ENCODE measurements at regions not wholly inside any gene's neighbourhood (a gene's known extent, or its start where the extent isn't known, plus 50 kb on each side); places are given as distances from the start of the nearest gene placed in this dataset.
A peak's percentile ranks its signal among the peaks of the same experiment; 100 is the strongest.

DNA sequence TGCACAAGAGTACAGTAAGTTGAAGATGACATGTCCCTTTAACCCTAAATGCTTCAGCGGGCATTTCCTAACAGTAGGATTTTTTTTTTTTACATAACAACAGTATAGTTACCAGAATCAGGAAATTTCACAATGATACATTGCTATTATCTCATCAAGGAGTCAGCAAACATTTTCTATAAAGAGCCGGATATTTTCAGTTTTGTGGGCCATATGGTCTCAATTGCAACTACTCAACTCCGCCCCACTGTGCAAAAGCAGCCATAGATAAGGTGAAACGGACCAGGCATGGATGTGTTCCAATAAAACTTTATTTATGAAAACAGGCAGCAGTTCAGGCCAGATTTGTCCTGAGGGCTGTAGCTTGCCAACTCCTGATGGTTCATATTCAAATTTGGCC, 130.6 kb downstream of the SMAD6 start:
- no peak overlapping the region for H3K4me3 Mint-ChIP-seq

DNA sequence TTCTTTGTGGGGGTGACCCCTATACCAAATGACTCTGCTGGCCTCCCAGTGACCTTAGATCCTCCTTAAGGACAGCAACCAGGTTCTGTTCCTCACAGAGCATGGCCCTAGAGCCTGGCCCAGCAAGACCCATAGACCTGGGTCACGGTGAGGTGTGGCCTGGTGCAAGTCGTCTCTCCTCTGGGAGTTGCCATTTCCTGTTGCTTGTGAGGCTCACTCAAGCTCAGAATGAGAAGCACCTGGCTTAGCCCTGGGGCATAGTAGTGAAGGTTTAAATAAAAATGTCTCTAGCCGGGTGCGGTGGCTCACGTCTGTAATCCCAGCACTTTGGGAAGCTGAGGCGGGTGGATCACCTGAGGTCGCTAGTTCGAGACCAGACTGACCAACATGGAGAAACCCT, 131.3 kb downstream of the SMAD6 start:
- ATAC-seq (no peak), DNase-seq (no peak)
- H3K9me3 Mint-ChIP-seq, result no peaks in the 10 kb centered on the region
- no peak overlapping the region for H3K27ac Mint-ChIP-seq
- H3K4me3 Mint-ChIP-seq, result no peak overlapping the region
- peaks cover 0 to 24% (median 0%) of the 10 kb centered on the region in 4 donors for H3K4me1 Mint-ChIP-seq
- H3K36me3 Mint-ChIP-seq, result no peaks in the 10 kb centered on the region
- H3K27me3 Mint-ChIP-seq, result peaks cover 3 to 10% (median 5%) of the 10 kb centered on the region in 5 donors
- POLR2A ChIA-PET, result no interaction called here

More for the DNA sequence above, 130.6 kb downstream of the SMAD6 start:
- ATAC-seq, result no peak
- no peaks in the 10 kb centered on the region for H3K36me3 Mint-ChIP-seq
- H3K9me3 Mint-ChIP-seq, result no peaks in the 10 kb centered on the region
- H3K27ac Mint-ChIP-seq, result no peak overlapping the region
- no peak for DNase-seq
- POLR2A ChIA-PET, result no interaction called here
- peaks cover 0 to 24% (median 0%) of the 10 kb centered on the region in 4 donors for H3K4me1 Mint-ChIP-seq
- H3K27me3 Mint-ChIP-seq, result peaks cover 3 to 10% (median 5%) of the 10 kb centered on the region in 5 donors

GRCh38 chr15:66833803-66834202, 131.8 kb downstream of the SMAD6 start:
- H3K4me3 Mint-ChIP-seq, result no peak overlapping the region

GRCh38 chr15:66834881-66835878, 133.1 kb downstream of the SMAD6 start:
- H3K36me3 Mint-ChIP-seq, result no peaks in the 10 kb centered on the region
- H3K27me3 Mint-ChIP-seq, result peaks cover 3 to 10% (median 5%) of the 10 kb centered on the region in 5 donors
- ATAC-seq (no peak), DNase-seq (no peak)
- H3K9me3 Mint-ChIP-seq, result no peaks in the 10 kb centered on the region
- no peak overlapping the region for H3K27ac Mint-ChIP-seq
- H3K4me3 Mint-ChIP-seq, result no peak overlapping the region
- POLR2A ChIA-PET, result interaction anchor here (0.5 to 0.7 kb wide), 2 partner anchors 14 to 144 kb away, joined by 3 read pairs; no protein-coding TSS in a partner anchor
- peaks cover 0 to 24% (median 0%) of the 10 kb centered on the region in 4 donors for H3K4me1 Mint-ChIP-seq

More at GRCh38 chr15:66833803-66834202, 131.8 kb downstream of the SMAD6 start:
- DNase-seq (no peak), ATAC-seq (no peak)
- H3K36me3 Mint-ChIP-seq, result no peaks in the 10 kb centered on the region
- H3K9me3 Mint-ChIP-seq, result no peaks in the 10 kb centered on the region
- peaks cover 3 to 10% (median 5%) of the 10 kb centered on the region in 5 donors for H3K27me3 Mint-ChIP-seq
- peaks cover 0 to 24% (median 0%) of the 10 kb centered on the region in 4 donors for H3K4me1 Mint-ChIP-seq
- no peak overlapping the region for H3K27ac Mint-ChIP-seq
- POLR2A ChIA-PET, result no interaction called here

DNA sequence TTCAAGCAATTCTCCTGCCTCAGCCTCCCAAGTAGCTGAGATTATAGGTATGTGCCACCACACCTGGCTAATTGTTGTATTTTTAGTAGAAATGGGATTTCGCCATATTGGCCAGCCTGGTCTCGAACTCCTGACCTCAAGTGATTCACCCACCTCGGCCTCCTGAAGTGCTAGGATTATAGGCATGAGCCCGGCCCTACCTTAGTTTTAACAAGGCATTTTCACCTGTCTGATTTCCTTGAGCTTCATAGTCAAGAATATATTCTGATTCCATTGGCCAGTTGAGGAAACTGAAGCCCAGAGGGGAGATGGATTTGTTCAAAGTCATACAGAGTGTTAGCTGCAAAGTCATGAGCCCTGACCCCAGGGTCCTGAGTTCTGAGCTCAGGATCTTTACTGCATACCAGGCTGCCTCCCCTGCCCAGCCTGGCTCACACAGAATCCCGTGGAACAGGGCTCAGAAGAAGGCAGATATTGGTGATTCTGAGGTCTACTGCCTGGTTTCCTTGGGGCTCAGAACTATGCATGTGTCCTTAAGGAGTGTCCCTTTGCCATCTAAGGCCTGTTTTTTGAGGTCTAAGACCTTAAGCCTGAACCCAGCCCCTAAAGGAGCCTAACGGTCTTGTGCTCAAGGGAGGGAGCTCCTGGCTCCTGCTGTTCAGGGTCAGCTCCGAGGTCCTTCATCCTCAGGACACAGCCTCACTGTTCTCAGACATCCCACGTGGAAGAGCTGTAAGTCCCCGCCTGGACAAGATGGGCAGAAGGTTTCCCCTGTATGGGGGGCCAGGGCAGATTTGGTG, 134.4 kb downstream of the SMAD6 start:
- H3K4me1 Mint-ChIP-seq, result peaks cover 0 to 24% (median under 1%) of the 10 kb centered on the region in 4 donors
- H3K9me3 Mint-ChIP-seq, result no peaks in the 10 kb centered on the region
- H3K36me3 Mint-ChIP-seq, result no peaks in the 10 kb centered on the region
- peak overlapping the region in 1 of 10 donors; percentile 4 for H3K27ac Mint-ChIP-seq
- H3K4me3 Mint-ChIP-seq, result no peak overlapping the region
- DNase-seq (no peak), ATAC-seq (no peak)
- POLR2A ChIA-PET, result interaction anchor here (0.5 kb wide), 1 partner anchor 49 kb away, joined by 3 read pairs; no protein-coding TSS in a partner anchor
- H3K27me3 Mint-ChIP-seq, result peaks cover 0 to 9% (median 6%) of the 10 kb centered on the region in 5 donors

GRCh38 chr15:66838202-66838601, 136.2 kb downstream of the SMAD6 start:
- Mint-ChIP-seq H3K27ac (no peak overlapping the region), H3K9me3 (no peaks in the 10 kb centered on the region), H3K4me3 (no peak overlapping the region), H3K36me3 (no peaks in the 10 kb centered on the region), H3K4me1 (peaks cover 4 to 19% (median 9%) of the 10 kb centered on the region in 4 donors), H3K27me3 (peaks cover 7 to 20% (median 17%) of the 10 kb centered on the region in 5 donors)
- ATAC-seq (no peak), DNase-seq (no peak)
- POLR2A ChIA-PET, result no interaction called here

- H3K36me3 Mint-ChIP-seq, result no peaks in the 10 kb centered on the region
- no peak for ATAC-seq
- POLR2A ChIA-PET, result no interaction called here
- no peak for DNase-seq
- H3K9me3 Mint-ChIP-seq, result no peaks in the 10 kb centered on the region
- H3K27ac Mint-ChIP-seq, result no peak overlapping the region
- H3K4me3 Mint-ChIP-seq, result no peak overlapping the region
- H3K27me3 Mint-ChIP-seq, result peaks cover 9 to 25% (median 22%) of the 10 kb centered on the region in 5 donors
- H3K4me1 Mint-ChIP-seq, result peaks cover 4 to 14% (median 11%) of the 10 kb centered on the region in 4 donors
Measured at GRCh38 chr15:66838671-66839239, 136.7 kb downstream of the SMAD6 start.

- Mint-ChIP-seq H3K27me3 (peaks cover 9 to 34% (median 31%) of the 10 kb centered on the region in 5 donors), H3K36me3 (no peaks in the 10 kb centered on the region)
- POLR2A ChIA-PET, result interaction anchor here (0.6 kb wide), 1 partner anchor 14 kb away, joined by 4 read pairs; no protein-coding TSS in a partner anchor
Measured at GRCh38 chr15:66839506-66840112, 137.6 kb downstream of the SMAD6 start.

GRCh38 chr15:66840615-66841390, 138.8 kb downstream of the SMAD6 start:
- no peak overlapping the region for H3K27ac Mint-ChIP-seq
- peak overlapping the region in 6 of 10 donors; percentile 1 to 74 (median 64) for H3K4me3 Mint-ChIP-seq
- ATAC-seq (no peak), DNase-seq (no peak)
- POLR2A ChIA-PET, result no interaction called here
- no peaks in the 10 kb centered on the region for H3K9me3 Mint-ChIP-seq
- peaks cover 0 to under 1% (median 0%) of the 10 kb centered on the region in 3 donors for H3K36me3 Mint-ChIP-seq
- H3K4me1 Mint-ChIP-seq, result peaks cover 4 to 14% (median 8%) of the 10 kb centered on the region in 4 donors
- peaks cover 14 to 46% (median 39%) of the 10 kb centered on the region in 5 donors for H3K27me3 Mint-ChIP-seq

More at GRCh38 chr15:66839506-66840112, 137.6 kb downstream of the SMAD6 start:
- peaks cover 4 to 14% (median 10%) of the 10 kb centered on the region in 4 donors for H3K4me1 Mint-ChIP-seq
- H3K27ac Mint-ChIP-seq, result no peak overlapping the region
- H3K4me3 Mint-ChIP-seq, result no peak overlapping the region
- DNase-seq, result no peak
- ATAC-seq, result no peak
- no peaks in the 10 kb centered on the region for H3K9me3 Mint-ChIP-seq

DNA sequence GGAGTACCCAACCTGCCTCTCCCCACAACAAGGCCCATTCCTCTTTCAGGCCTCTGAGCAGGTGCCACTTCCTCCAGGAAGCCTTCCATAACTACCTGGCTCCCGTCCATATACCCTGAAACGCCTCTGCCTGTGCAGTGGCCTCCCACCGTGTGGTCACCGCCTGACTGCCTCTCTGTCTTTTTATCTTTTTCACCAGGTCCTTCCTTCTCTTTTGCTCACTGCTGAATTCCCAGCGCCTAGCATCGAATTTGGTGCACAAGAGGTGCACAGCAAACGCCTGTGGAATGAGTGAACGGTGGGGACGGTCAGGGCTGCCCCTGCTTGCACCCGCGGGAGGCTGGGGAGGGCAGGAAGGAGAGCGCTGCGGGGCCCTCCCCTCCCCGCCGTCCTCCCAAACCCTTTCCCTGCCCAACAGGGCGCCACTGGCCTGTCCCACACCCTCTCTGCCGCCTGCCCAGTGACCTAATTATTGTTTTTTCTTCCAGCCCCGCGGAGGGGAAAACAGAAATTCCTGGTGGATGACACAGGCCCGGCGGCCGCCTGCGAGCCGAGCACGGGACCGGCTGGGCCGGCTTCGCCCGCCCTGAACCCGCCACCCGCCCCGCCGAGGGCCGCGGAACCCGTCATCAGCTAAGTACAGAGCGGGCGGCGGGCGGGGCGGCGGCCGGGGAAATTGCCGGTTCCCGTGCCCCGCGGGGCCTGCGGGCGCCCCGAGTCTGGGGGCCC, 140.1 kb downstream of the SMAD6 start:
- Mint-ChIP-seq H3K27me3 (peaks cover 17 to 53% (median 43%) of the 10 kb centered on the region in 5 donors), H3K4me1 (peaks cover 4 to 14% (median 8%) of the 10 kb centered on the region in 4 donors), H3K4me3 (peak overlapping the region in 9 of 10 donors; percentile 38 to 74 (median 58)), H3K9me3 (no peaks in the 10 kb centered on the region), H3K27ac (peak overlapping the region in 2 of 10 donors; percentile 37 to 42), H3K36me3 (peaks cover 0 to 2% (median 0%) of the 10 kb centered on the region in 3 donors)
- DNase-seq (peak in 5 of 10 donors; percentile 13 to 27 (median 22)), ATAC-seq (peak; percentile 74 to 84)
- POLR2A ChIA-PET, result no interaction called here

Data from naive thymus-derived CD8-positive, alpha-beta T cell (primary cell).